ENCODE measurements at regions not wholly inside any gene's neighbourhood (a gene's known extent, or its start where the extent isn't known, plus 50 kb on each side); places are given as distances from the start of the nearest gene placed in this dataset.
A peak's percentile ranks its signal among the peaks of the same experiment; 100 is the strongest.

- H3K4me3 ChIP-seq = no peak overlapping the region
- H3K36me3 ChIP-seq = no peaks in the 10 kb centered on the region
- no peak for TF ChIP-seq CTCF (IDR thresholded peaks at IDR 0.05)
- no peak for TF ChIP-seq POLR2A (IDR thresholded peaks at IDR 0.05)
- no peaks in the 10 kb centered on the region for H3K4me1 ChIP-seq
- no peak overlapping the region for H3K27ac ChIP-seq
- no peak for DNase-seq
- no peaks in the 10 kb centered on the region for H3K27me3 ChIP-seq
- H3K9me3 ChIP-seq = no peaks in the 10 kb centered on the region
These were observed 356.5 kb upstream of the ATP2B1 start for GRCh38 chr12:90064852-90065801.

- no peaks in the 10 kb centered on the region for H3K36me3 ChIP-seq
- H3K27me3 ChIP-seq = no peaks in the 10 kb centered on the region
- H3K4me1 ChIP-seq = no peaks in the 10 kb centered on the region
- no peak for DNase-seq
- H3K4me3 ChIP-seq = no peak overlapping the region
- no peak overlapping the region for H3K27ac ChIP-seq
- no peaks in the 10 kb centered on the region for H3K9me3 ChIP-seq
- TF ChIP-seq CTCF (IDR thresholded peaks at IDR 0.05) = peak in 1 of 6 experiments; percentile 11
- TF ChIP-seq POLR2A (IDR thresholded peaks at IDR 0.05) = no peak
These were observed 354.2 kb upstream of the ATP2B1 start for GRCh38 chr12:90062799-90063198.

- no peaks in the 10 kb centered on the region for H3K27me3 ChIP-seq
- TF ChIP-seq POLR2A (IDR thresholded peaks at IDR 0.05) (no peak), CTCF (IDR thresholded peaks at IDR 0.05) (no peak)
- no peaks in the 10 kb centered on the region for H3K9me3 ChIP-seq
- DNase-seq = no peak
- H3K27ac ChIP-seq = no peak overlapping the region
- H3K4me3 ChIP-seq = no peak overlapping the region
- no peaks in the 10 kb centered on the region for H3K4me1 ChIP-seq
- no peaks in the 10 kb centered on the region for H3K36me3 ChIP-seq
These were observed 353.2 kb upstream of the ATP2B1 start for GRCh38 chr12:90061809-90062208.

- TF ChIP-seq POLR2A (IDR thresholded peaks at IDR 0.05) = no peak
- no peak for TF ChIP-seq CTCF (IDR thresholded peaks at IDR 0.05)
- H3K36me3 ChIP-seq = no peaks in the 10 kb centered on the region
- DNase-seq = no peak
- no peak overlapping the region for H3K27ac ChIP-seq
- H3K4me3 ChIP-seq = no peak overlapping the region
- H3K27me3 ChIP-seq = no peaks in the 10 kb centered on the region
- no peaks in the 10 kb centered on the region for H3K4me1 ChIP-seq
- H3K9me3 ChIP-seq = no peaks in the 10 kb centered on the region
These were observed 351.4 kb upstream of the ATP2B1 start for GRCh38 chr12:90060031-90060430.

- Histone ChIP-seq H3K27me3 (no peaks in the 10 kb centered on the region), H3K36me3 (no peaks in the 10 kb centered on the region)
These were observed 350.1 kb upstream of the ATP2B1 start for GRCh38 chr12:90058704-90059103.

More at GRCh38 chr12:90058704-90059103, 350.1 kb upstream of the ATP2B1 start:
- H3K4me1 ChIP-seq = no peaks in the 10 kb centered on the region
- H3K4me3 ChIP-seq = no peak overlapping the region
- TF ChIP-seq POLR2A (IDR thresholded peaks at IDR 0.05) (no peak), CTCF (IDR thresholded peaks at IDR 0.05) (no peak)
- H3K27ac ChIP-seq = no peak overlapping the region
- no peaks in the 10 kb centered on the region for H3K9me3 ChIP-seq
- DNase-seq = no peak
